HG03469 (cell line): ENCODE measurements at regions not wholly inside any gene's neighbourhood (a gene's known extent, or its start where the extent isn't known, plus 50 kb on each side); places are given as distances from the start of the nearest gene placed in this dataset.

Experiments used
- ATAC-seq: cut with Tn5 transposase; IDR thresholded peaks from one replicate; pipeline ENCODE4 v1.9.1; 2021; ENCODE audit warnings: mild to moderate bottlenecking, moderate library complexity, moderate number of reproducible peaks; ENCODE audit not compliant: unreplicated experiment

DNA sequence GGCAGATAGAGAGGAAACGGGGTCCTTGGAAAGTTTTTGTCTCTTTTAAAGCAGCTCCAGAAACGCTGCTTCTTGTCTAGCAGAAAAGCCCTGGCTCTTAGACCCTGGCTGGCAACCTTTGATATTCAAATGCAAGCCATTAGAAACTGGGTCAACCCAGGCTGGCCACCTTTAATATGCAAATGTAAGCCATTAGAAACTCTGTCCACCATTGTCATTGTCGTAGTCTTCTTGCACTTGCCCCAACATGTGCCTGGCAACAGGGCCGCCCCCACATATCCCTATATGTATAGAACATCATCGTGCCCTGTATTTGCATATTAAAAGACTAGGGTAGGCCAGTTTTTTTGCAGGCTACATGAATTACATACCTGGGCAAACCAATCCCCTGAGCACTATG is 621.3 kb upstream of the DPP6 start:
- no peak for ATAC-seq

DNA sequence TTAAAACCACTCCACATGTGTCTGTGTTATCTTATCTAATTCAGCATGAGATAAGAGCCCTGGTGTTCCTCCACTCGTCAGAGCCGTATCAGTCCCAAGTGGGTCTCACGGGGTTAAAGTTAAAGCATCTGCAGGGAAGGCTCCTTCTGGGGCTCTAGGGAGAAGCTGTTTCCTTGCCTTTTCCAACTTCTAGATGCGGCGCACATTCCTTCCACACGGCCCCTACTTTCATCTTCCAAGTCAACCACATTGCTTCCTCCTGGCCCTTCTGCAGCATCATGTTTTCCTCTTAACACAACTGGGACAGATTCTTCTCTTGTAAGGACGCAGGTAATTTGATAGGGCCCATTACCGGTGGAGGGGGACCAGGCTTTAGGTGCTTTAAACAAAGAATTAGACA is 620.1 kb upstream of the DPP6 start:
- ATAC-seq: no peak

DNA sequence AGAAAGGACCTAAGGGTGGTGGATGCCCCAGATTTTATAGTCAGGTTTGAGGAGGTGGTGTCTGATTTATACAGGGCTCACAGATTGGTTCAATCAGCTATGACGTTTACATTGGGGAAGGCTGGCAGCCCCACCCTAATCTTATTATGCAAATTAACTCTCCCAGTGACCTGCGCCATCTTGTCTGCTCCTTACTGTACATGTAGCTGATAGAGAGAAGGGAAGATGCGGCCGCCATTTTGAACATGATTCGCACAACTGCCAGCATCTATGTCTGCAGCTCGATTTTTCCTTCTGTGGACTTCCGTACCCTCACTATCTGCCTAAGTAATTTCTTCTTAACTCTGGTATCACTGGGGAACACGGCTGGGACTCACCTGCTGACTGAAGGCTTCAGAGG is 619.0 kb upstream of the DPP6 start:
- ATAC-seq: no peak

DNA sequence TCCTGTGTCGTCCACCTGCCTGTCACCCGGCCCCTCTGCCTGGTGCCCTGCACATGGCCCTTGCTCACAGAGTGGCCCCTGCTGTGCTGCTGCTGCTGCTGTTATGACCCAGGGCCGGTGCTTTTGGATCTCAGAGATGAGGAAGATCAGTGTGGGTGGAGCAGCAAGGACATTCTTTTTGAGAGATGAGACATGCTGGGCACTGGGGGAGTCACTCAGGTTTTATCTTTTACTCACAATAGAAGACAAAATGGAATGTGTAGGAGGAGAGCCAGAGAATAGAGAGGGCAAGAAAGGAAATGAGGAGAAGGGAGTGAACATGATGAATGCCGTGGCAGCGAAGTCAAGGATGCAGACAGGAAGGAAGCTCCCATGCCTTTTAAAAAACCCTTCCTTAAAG is 611.5 kb upstream of the DPP6 start:
- ATAC-seq: no peak

DNA sequence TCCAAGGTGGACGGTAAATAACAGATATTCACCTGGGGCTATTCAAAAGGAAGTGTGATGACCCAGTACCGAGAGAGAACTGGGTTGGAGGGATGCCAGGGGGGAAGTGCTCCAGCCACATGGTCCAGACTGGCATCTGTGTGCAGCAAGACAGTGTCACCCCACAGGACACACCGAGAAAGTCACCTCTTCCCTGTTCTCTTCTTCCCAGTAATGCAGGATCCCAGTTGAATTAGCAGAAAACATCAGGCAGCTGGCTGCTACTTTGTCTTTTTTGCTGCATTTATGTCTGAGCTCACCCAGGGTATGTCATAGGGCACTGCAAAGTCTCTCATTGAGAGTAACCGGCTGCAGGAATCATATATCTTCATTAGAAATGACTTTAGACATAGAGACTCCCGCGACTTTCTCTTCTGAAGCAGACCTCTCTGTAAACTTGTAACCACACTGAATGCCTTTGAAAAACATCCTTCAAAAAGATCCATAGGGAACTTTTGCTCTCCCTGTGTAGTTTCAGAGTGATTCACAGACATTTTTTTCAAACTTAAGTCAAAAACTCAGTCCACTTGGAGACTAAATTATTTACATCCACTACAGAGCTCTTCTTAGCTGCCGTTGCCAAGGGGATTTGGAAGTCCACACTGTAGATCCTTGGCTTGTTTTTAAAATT is 609.0 kb upstream of the DPP6 start:
- no peak for ATAC-seq

GRCh38 chr7:153444641-153445040 is 607.6 kb upstream of the DPP6 start:
- no peak for ATAC-seq

GRCh38 chr7:153445641-153446040 is 606.6 kb upstream of the DPP6 start:
- ATAC-seq: no peak

- ATAC-seq: no peak
These were observed 605.7 kb upstream of the DPP6 start for GRCh38 chr7:153446490-153446889.

DNA sequence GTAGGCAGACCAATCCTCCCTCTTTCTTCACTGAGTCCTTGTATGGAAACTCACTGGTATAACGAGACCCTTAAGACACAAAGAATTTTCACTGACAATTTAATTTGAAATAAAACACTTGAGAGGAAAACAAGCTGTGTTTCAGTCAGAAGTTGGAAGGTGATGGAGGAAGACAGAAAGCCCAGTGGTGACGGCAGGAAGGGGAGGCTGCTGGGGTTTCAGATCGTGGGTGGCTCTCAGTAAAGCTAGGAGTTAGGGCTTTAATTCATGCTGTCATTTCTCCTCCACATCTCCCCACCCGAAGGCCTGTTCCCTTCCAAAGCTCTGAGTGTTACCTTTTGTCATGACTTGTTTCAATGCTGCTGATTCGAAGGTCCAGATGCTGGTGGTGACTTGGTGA is 605.2 kb upstream of the DPP6 start:
- ATAC-seq: no peak

GRCh38 chr7:153452661-153453060 is 599.5 kb upstream of the DPP6 start:
- ATAC-seq: no peak

DNA sequence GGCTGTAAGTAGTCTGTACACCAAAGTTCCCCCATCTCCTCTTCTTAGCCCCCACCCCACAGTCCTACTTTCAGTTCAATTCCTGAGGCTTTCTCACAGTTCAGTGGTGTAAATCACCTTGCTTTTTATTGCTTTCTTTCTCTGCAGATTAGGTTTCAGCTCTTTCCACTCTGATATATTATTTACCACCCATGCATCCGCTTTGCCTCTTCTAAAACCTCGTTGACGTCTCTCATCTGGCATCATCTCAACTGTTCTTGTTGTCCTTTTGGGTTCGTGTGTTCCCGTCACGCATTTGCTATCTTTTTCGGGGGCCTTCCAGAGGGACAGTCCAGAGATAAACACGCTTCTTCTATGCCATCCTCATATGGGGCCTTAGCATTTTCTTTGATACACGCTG is 597.9 kb upstream of the DPP6 start:
- no peak for ATAC-seq

DNA sequence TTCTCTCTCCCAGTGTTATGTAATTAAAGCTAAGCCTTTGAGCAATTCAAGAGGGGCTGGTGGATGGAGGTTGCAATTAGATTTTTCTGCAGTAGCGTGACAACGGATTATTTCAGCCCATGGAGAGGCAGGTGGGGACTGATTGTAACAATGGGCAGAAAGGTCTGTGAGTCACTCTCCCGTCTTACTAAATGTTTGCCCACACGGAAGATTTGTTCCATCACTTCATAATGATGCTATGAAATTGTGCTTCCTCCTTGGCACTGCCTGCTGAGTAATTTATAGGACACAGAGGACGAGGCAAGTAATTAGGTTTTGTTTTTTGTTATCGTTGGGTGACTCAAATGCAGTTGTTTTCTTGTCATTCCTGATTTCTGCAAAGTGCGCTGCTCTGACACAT is 594.5 kb upstream of the DPP6 start:
- no peak for ATAC-seq

- no peak for ATAC-seq
These were observed 582.1 kb upstream of the DPP6 start for GRCh38 chr7:153470004-153470671.

DNA sequence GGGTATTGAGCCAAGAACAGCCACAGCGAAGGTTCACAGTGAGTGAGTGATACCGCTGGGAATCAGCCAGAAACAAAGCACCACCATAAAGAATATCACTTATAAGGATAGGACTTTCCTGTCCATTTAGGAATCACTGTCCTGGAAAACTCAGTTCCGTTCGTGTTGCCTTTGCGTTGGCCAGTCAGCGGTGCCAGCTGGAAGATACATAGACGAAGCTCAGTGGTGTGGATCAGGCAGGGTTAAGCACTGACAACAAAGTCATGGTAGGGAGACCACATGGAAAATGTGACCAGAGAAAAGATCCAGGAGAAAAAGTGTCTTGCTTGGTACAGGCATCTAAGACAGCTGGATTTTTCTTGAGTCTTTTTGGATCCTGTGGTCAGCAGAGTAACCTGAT is 579.7 kb upstream of the DPP6 start:
- ATAC-seq: no peak

GRCh38 chr7:153473185-153473584 is 579.0 kb upstream of the DPP6 start:
- no peak for ATAC-seq

DNA sequence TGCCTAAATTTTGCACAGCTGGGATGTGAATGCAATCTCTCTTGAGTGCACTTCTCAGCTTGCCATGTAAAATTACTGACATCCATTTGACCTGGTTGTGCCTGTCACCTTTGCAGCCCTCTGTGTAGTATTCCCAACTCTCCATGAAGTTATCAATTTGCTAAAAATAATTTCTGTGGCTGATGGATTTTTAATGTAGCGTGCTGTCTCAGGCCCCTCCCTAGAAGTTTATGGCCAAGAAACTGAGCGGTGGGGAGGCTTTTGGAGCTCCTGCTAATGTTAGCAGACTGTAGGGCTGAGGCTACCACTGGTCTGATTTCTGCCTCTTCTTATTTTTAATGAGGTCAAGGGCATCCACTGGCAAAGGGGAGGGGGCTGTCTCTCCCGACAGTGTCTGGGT is 577.0 kb upstream of the DPP6 start:
- no peak for ATAC-seq

GRCh38 chr7:153476166-153476565 is 576.0 kb upstream of the DPP6 start:
- no peak for ATAC-seq

- no peak for ATAC-seq
These were observed 555.9 kb upstream of the DPP6 start for GRCh38 chr7:153496257-153496656.

GRCh38 chr7:153503093-153503492 is 549.1 kb upstream of the DPP6 start:
- ATAC-seq: no peak

DNA sequence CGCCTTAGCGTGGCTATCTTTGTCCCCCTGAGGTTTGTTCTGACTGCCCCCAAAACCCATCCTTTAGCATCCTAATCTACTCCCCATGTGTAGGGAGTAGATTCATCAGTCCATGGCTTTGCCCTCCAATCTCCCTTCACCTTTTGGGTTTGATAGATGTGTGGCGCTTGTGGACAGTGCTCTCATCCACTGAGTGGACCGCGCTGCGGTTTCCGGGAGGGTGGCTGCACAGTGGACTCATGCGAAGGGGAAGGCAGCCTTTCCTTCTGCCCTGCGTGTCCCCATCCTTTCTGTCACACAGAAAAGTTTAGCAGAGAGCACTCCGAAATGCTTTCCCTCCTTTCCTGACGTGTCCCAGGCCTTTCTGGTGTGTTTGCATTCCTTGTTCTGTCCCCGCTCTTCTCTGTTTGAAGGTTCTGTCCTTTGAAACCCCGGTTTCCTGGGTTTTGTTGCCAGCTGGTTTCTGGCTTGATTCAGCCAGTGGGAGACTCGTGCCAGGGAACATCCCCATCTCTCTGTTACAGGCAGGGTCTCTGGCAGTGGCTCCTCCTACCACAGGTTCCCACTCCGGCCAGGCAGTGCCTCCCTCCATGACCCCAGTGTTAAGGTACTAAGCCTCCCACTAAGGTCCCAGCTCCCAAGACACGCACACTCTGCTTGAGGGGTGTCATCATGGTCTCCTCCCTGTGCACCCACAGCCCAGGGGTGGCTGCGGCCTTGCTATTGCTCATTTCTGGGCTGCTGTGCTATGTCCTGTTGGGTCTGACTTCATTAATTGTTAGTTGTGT is 547.7 kb upstream of the DPP6 start:
- no peak for ATAC-seq

GRCh38 chr7:153507885-153508284 is 544.3 kb upstream of the DPP6 start:
- no peak for ATAC-seq

- no peak for ATAC-seq
These were observed 542.4 kb upstream of the DPP6 start for GRCh38 chr7:153509768-153510167.
